ENCODE measurements at regions not wholly inside any gene's neighbourhood (a gene's known extent, or its start where the extent isn't known, plus 50 kb on each side); places are given as distances from the start of the nearest gene placed in this dataset.

DNA sequence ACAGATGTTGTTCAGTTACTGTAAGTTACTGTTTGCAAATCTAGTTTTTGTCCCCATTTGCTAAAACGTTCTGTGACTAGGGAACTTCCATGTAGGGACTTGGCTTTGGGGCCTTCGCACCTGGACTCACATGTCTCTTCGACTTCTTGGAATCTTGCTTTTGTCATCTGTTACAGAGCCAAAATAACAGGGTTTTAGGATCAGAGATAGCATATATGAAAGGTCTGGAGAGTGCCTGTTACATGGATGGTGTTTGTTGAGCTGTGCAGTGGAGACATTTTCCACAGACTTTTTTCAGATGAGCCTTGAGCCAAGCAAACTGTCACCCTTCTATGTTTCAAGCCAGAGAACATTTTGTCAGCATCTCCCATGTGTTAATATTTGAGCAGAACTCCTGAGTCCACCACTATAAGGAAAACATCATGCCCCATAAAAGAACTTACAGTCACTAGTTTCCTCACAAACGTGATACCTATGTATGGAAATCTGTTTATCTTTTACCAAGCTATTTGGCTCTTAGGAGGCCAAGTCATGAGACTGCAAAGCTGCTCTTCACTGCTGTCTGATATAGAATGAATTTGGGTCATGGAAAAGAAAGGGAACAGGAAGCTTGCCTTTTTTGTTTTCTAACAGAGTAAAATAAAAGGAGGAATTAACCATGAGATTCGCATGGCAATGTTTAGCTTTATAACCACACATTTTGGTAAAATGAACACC, 818.6 kb upstream of the IGFBP3 start:
- TF ChIP-seq EZH2 (IDR thresholded peaks at IDR 0.05) (no peak), POLR2AphosphoS5 (IDR thresholded peaks at IDR 0.05; ENCODE audit: borderline replicate concordance, low read depth, low read length) (no peak), FOXP2 (optimal IDR thresholded peaks at IDR 0.05; ENCODE audit: control extremely low read depth, extremely low read length, insufficient read depth) (no peak)

Measured in SK-N-MC (cell line).